ENCODE measurements at regions not wholly inside any gene's neighbourhood (a gene's known extent, or its start where the extent isn't known, plus 50 kb on each side); places are given as distances from the start of the nearest gene placed in this dataset.

- CTCF ChIA-PET (ENCODE audit: partially characterized antibody), result interaction anchor here (1.2 to 1.5 kb wide), 3 partner anchors 8 to 894 kb away, joined by 3 to 4 read pairs (median 3); no protein-coding TSS in a partner anchor
- no peak overlapping the region for H3K27ac ChIP-seq (ENCODE audit: low read depth, low read length)
- H2BK15ac ChIP-seq (ENCODE audit: low read length), result no peak overlapping the region
- WGBS, 2 experiments (ENCODE audit: extremely low coverage in 1 of 2, insufficient coverage in 1 of 2, insufficient read length in 1 of 2, insufficient replicate concordance in 2 of 2, low coverage in 1 of 2, low lambda C conversion rate in 2 of 2, missing lambda C conversion rate in 1 of 2), result 85% methylated on average over 3 of the region's 3 CpGs; no CpG with 5 or more reads in 1 of the 2 experiments
- H2BK20ac ChIP-seq (ENCODE audit: low read length), result no peak overlapping the region
- no peak overlapping the region for H3K23ac ChIP-seq (ENCODE audit: insufficient read length)
- no peaks in the 10 kb centered on the region for H3K4me1 ChIP-seq (replicated peaks in 1 of 4; ENCODE audit: control insufficient read depth in 3 of 4, insufficient read depth in 4 of 4, low read length in 3 of 4)
- no peaks in the 10 kb centered on the region for H4K20me1 ChIP-seq (replicated peaks in 1 of 2; ENCODE audit: control insufficient read depth in 1 of 2, insufficient read depth in 2 of 2, low read length in 2 of 2)
- H2BK12ac ChIP-seq (ENCODE audit: low read depth, low read length), result no peak overlapping the region
- H3K18ac ChIP-seq (ENCODE audit: extremely low read depth, low read length), result no peak overlapping the region
- DNase-seq (ENCODE audit: low read depth in 1 of 2, low spot score in 2 of 2), result no peak
- H3K4me2 ChIP-seq (ENCODE audit: insufficient read depth in 1 of 2, low read depth in 2 of 2, low read length in 2 of 2), result no peak overlapping the region
- H3K27me3 ChIP-seq (replicated peaks in 1 of 4; ENCODE audit: control insufficient read depth in 3 of 4, extremely low read depth in 1 of 4, insufficient read depth in 3 of 4, low read length in 3 of 4), result no peaks in the 10 kb centered on the region
- no peak overlapping the region for H3K4me3 ChIP-seq (ENCODE audit: extremely low read depth in 1 of 4, insufficient read depth in 2 of 4, low read depth in 3 of 4, low read length in 4 of 4)
- no peak overlapping the region for H3K56ac ChIP-seq (replicated peaks; ENCODE audit: insufficient read length, low read depth, low read length)
- H2BK5ac ChIP-seq (ENCODE audit: low read depth, low read length), result no peak overlapping the region
- no peak overlapping the region for H4K5ac ChIP-seq (ENCODE audit: insufficient read length, low read depth, low read length)
- POLR2A ChIA-PET (ENCODE audit: partially characterized antibody), result no interaction called here
- no peak for FAIRE-seq
- H2BK120ac ChIP-seq (replicated peaks; ENCODE audit: low read depth, low read length), result no peak overlapping the region
- H3K79me2 ChIP-seq (ENCODE audit: control insufficient read depth in 1 of 2, insufficient read depth in 2 of 2, low read length in 2 of 2), result no peaks in the 10 kb centered on the region
- no peaks in the 10 kb centered on the region for H3K23me2 ChIP-seq (ENCODE audit: low read depth, low read length)
- H4K91ac ChIP-seq (replicated peaks; ENCODE audit: insufficient read length, low read length), result no peak overlapping the region
- no peaks in the 10 kb centered on the region for H3K9me3 ChIP-seq (ENCODE audit: insufficient read depth in 2 of 2, low read depth in 1 of 2, low read length in 1 of 2)
- no peak overlapping the region for H3K4ac ChIP-seq (replicated peaks; ENCODE audit: insufficient read length, low read depth, low read length)
- H3K9ac ChIP-seq (replicated peaks in 1 of 4; ENCODE audit: extremely low read depth in 1 of 4, low read depth in 3 of 4, low read length in 3 of 4), result no peak overlapping the region
- no peak overlapping the region for H4K8ac ChIP-seq (ENCODE audit: extremely low read depth, insufficient read depth, low read length)
- no peak overlapping the region for H3K14ac ChIP-seq (ENCODE audit: insufficient read length)
- H2AFZ ChIP-seq (ENCODE audit: low read length), result no peak overlapping the region
- H3K79me1 ChIP-seq (ENCODE audit: low read depth, low read length), result no peaks in the 10 kb centered on the region
- H3K36me3 ChIP-seq (ENCODE audit: control insufficient read depth in 2 of 4, insufficient read depth in 4 of 4, low read length in 3 of 4), result no peaks in the 10 kb centered on the region
- no peak overlapping the region for H2AK5ac ChIP-seq (ENCODE audit: low read depth, low read length)
- TF ChIP-seq KDM1A (IDR thresholded peaks at IDR 0.05; ENCODE audit: borderline replicate concordance, low read length) (no peak), EP300 (IDR thresholded peaks at IDR 0.05; ENCODE audit: borderline replicate concordance in 1 of 2, low read depth in 2 of 2, low read length in 2 of 2) (no peak), CBX5 (IDR thresholded peaks at IDR 0.05; ENCODE audit: low read depth, low read length) (no peak), EZH2 (IDR thresholded peaks at IDR 0.05; ENCODE audit: low read depth, low read length, severe bottlenecking) (no peak), POLR2AphosphoS5 (IDR thresholded peaks at IDR 0.05; ENCODE audit: low read depth, low read length) (no peak), ZNF274 (IDR thresholded peaks at IDR 0.05; ENCODE audit: borderline replicate concordance, extremely low read depth, low read length) (no peak)
These were observed 708.9 kb downstream of the NTRK3 start for GRCh38 chr15:87547470-87548181.
